IMR-90 (cell line): ENCODE measurements at regions not wholly inside any gene's neighbourhood (a gene's known extent, or its start where the extent isn't known, plus 50 kb on each side); places are given as distances from the start of the nearest gene placed in this dataset.

ENCODE experiments used
- BHLHE40 ChIP-seq: fragments of 150-350 bp; IDR thresholded peaks from 2 replicates; pipeline ENCODE4 v1.6.1; 2016; ENCODE audit warnings: mild to moderate bottlenecking, low read depth, low read length
- CEBPB ChIP-seq: IDR thresholded peaks from 2 replicates; pipeline ENCODE4 v1.6.1; 2012; ENCODE audit warnings: low read depth, low read length, improper control_type of control experiment
- CHD1 ChIP-seq: IDR thresholded peaks from 2 replicates; pipeline ENCODE4 v1.6.1; 2012; ENCODE audit warnings: low read depth, low read length, improper control_type of control experiment
- MAFK ChIP-seq: IDR thresholded peaks from 2 replicates; pipeline ENCODE4 v1.6.1; 2012; ENCODE audit warnings: low read depth, low read length, improper control_type of control experiment
- MXI1 ChIP-seq: IDR thresholded peaks from 2 replicates; pipeline ENCODE4 v1.6.1; 2012; ENCODE audit warnings: low read depth, mild to moderate bottlenecking, low read length, moderate library complexity, borderline replicate concordance
- NFE2L2 ChIP-seq: fragments of 150-350 bp; IDR thresholded peaks from 2 replicates; pipeline ENCODE4 v1.6.1; 2016; ENCODE audit warnings: low read depth, mild to moderate bottlenecking, low read length
- POLR2A ChIP-seq: IDR thresholded peaks from 2 replicates; pipeline ENCODE4 v1.6.1; 2012; ENCODE audit warnings: mild to moderate bottlenecking, low read depth, low read length
- RAD21 ChIP-seq: IDR thresholded peaks from 2 replicates; pipeline ENCODE4 v1.6.1; 2012; ENCODE audit warnings: low read length, improper control_type of control experiment
- RCOR1 ChIP-seq: IDR thresholded peaks from 2 replicates; pipeline ENCODE4 v1.6.1; 2012; ENCODE audit warnings: mild to moderate bottlenecking, low read length, improper control_type of control experiment; ENCODE audit not compliant: insufficient replicate concordance
- RFX5 ChIP-seq: IDR thresholded peaks from 2 replicates; pipeline ENCODE4 v1.8.0; 2012; ENCODE audit warnings: low read depth, mild to moderate bottlenecking, low read length, moderate library complexity
- USF2 ChIP-seq: fragments of 150-350 bp; IDR thresholded peaks from 2 replicates; pipeline ENCODE4 v1.6.1; 2017; ENCODE audit warnings: mild to moderate bottlenecking, antibody characterized with exemption, low read length, low read depth
- TF ChIP-seq, protein P1 (sequence below): conservative IDR thresholded peaks from 2 replicates; pipeline ENCODE4 v1.5.1; 2012; ENCODE audit warnings: mild to moderate bottlenecking, low read depth, low read length, improper control_type of control experiment

GRCh38 chr19:28815257-28815656 lies 397.7 kb downstream of the UQCRFS1 start:
- TF ChIP-seq, protein P1, sequence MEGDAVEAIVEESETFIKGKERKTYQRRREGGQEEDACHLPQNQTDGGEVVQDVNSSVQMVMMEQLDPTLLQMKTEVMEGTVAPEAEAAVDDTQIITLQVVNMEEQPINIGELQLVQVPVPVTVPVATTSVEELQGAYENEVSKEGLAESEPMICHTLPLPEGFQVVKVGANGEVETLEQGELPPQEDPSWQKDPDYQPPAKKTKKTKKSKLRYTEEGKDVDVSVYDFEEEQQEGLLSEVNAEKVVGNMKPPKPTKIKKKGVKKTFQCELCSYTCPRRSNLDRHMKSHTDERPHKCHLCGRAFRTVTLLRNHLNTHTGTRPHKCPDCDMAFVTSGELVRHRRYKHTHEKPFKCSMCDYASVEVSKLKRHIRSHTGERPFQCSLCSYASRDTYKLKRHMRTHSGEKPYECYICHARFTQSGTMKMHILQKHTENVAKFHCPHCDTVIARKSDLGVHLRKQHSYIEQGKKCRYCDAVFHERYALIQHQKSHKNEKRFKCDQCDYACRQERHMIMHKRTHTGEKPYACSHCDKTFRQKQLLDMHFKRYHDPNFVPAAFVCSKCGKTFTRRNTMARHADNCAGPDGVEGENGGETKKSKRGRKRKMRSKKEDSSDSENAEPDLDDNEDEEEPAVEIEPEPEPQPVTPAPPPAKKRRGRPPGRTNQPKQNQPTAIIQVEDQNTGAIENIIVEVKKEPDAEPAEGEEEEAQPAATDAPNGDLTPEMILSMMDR, result no peak
- no peak for TF ChIP-seq RFX5
- no peak for TF ChIP-seq MAFK
- TF ChIP-seq POLR2A, result no peak
- no peak for TF ChIP-seq MXI1
- TF ChIP-seq BHLHE40, result no peak
- no peak for TF ChIP-seq CEBPB
- TF ChIP-seq NFE2L2, result no peak
- TF ChIP-seq RAD21, result no peak
- TF ChIP-seq USF2, result no peak
- TF ChIP-seq CHD1, result no peak
- TF ChIP-seq RCOR1, result no peak
